Naive thymus-derived CD4-positive, alpha-beta T cell (primary cell): ENCODE measurements at regions not wholly inside any gene's neighbourhood (a gene's known extent, or its start where the extent isn't known, plus 50 kb on each side); places are given as distances from the start of the nearest gene placed in this dataset.

Experiments used
- ATAC-seq: fragments of 150-1000 bp; cut with Tn5 transposase; 2 replicates; pipeline ENCODE4 v1.10.0; 2021; ENCODE audit warnings: mild to moderate bottlenecking, moderate library complexity
- CTCF ChIA-PET: fragments of 350-600 bp; sonication (Branson Sonifier 250); formaldehyde crosslinking; loops from one replicate; lab custom pipeline; 2021; ENCODE audit warnings: antibody characterized with exemption; lab: Charles Lee
- POLR2A ChIA-PET: fragments of 350-600 bp; sonication (Branson Sonifier 250); formaldehyde crosslinking; loops from one replicate; lab custom pipeline; 2021; ENCODE audit warnings: antibody characterized with exemption, inconsistent platforms; lab: Charles Lee
- DNase-seq, 9 donors: peaks; one replicate each; pipeline versions ENCODE4 v3.0.0 to v3.0.0-alpha.2; 2020 to 2022; ENCODE audit warnings: mixed read lengths in 1 of 9
- H3K27ac ChIP-seq: one replicate; pipeline ENCODE4 v1.7.0; 2013; ENCODE audit warnings: mild to moderate bottlenecking, low read depth, low read length, moderate library complexity
- H3K27me3 ChIP-seq, 2 donors: one replicate each; pipeline ENCODE4 v1.7.0; 2013; ENCODE audit warnings: low read length in 2 of 2, mild to moderate bottlenecking in 2 of 2, moderate library complexity in 2 of 2; ENCODE audit not compliant: control insufficient read depth in 2 of 2, insufficient read depth in 2 of 2
- H3K36me3 ChIP-seq, 3 experiments: 1 replicate in 2 of 3; 2 replicates in 1 of 3; pipeline ENCODE4 v1.7.0; 2013; ENCODE audit warnings: low read length in 3 of 3, mild to moderate bottlenecking in 3 of 3, moderate library complexity in 1 of 3; ENCODE audit not compliant: insufficient read depth in 3 of 3, control insufficient read depth in 2 of 3
- H3K4me1 ChIP-seq, 2 donors: one replicate each; pipeline ENCODE4 v1.7.0; 2013; ENCODE audit warnings: low read length in 2 of 2, mild to moderate bottlenecking in 2 of 2, moderate library complexity in 1 of 2; ENCODE audit not compliant: control insufficient read depth in 2 of 2, insufficient read depth in 2 of 2
- H3K4me3 ChIP-seq: 2 replicates; pipeline ENCODE4 v1.7.0; 2013; ENCODE audit warnings: mild to moderate bottlenecking, low read length
- H3K9me3 ChIP-seq, 3 experiments: 1 replicate in 2 of 3; 2 replicates in 1 of 3; pipeline ENCODE4 v1.7.0; 2013; ENCODE audit warnings: low read length in 3 of 3; ENCODE audit not compliant: control insufficient read depth in 2 of 3
- H3K27ac Mint-ChIP-seq, 9 donors: one replicate each; pipeline ENCODE4 v1.8.0; 2020 to 2022; ENCODE audit warnings: mixed read lengths in 9 of 9, mild to moderate bottlenecking in 8 of 9, moderate library complexity in 5 of 9, inconsistent platforms in 2 of 9
- H3K27me3 Mint-ChIP-seq, 5 donors: one replicate each; pipeline ENCODE4 v1.8.0; 2021 to 2022; ENCODE audit warnings: mixed read lengths in 5 of 5, mild to moderate bottlenecking in 1 of 5
- H3K36me3 Mint-ChIP-seq, 5 donors: one replicate each; pipeline ENCODE4 v1.8.0; 2020 to 2022; ENCODE audit warnings: mixed read lengths in 5 of 5, mild to moderate bottlenecking in 3 of 5, inconsistent platforms in 1 of 5
- H3K4me1 Mint-ChIP-seq, 7 donors: one replicate each; pipeline ENCODE4 v1.8.0; 2020 to 2022; ENCODE audit warnings: mixed read lengths in 7 of 7, mild to moderate bottlenecking in 3 of 7, inconsistent platforms in 1 of 7
- H3K4me3 Mint-ChIP-seq, 10 donors: one replicate each; pipeline ENCODE4 v1.8.0; 2020 to 2022; ENCODE audit warnings: mild to moderate bottlenecking in 10 of 10, mixed read lengths in 10 of 10, moderate library complexity in 6 of 10, inconsistent platforms in 2 of 10
- H3K9me3 Mint-ChIP-seq, 11 donors: one replicate each; pipeline ENCODE4 v1.8.0; 2020 to 2022; ENCODE audit warnings: mixed read lengths in 11 of 11, mild to moderate bottlenecking in 4 of 11, inconsistent platforms in 1 of 11, moderate library complexity in 1 of 11
- intact Hi-C, 2 donors: fragments of 100-400 bp; cut with micrococcal nuclease; formaldehyde crosslinking; loops; one replicate each; pipeline ENCODE4 v1.15.1; 2023

GRCh38 chr3:95506174-95506573, 1308.2 kb upstream of the EPHA6 start:
- Mint-ChIP-seq H3K9me3 (peaks cover 0 to 5% (median 0%) of the 10 kb centered on the region in 11 donors), H3K27me3 (no peaks in the 10 kb centered on the region), H3K4me3 (no peak overlapping the region), H3K4me1 (no peaks in the 10 kb centered on the region), H3K36me3 (no peaks in the 10 kb centered on the region), H3K27ac (no peak overlapping the region)
- no peaks in the 10 kb centered on the region for H3K27me3 ChIP-seq
- no peaks in the 10 kb centered on the region for H3K9me3 ChIP-seq
- H3K4me1 ChIP-seq: no peaks in the 10 kb centered on the region
- intact Hi-C loops: no loop called here
- POLR2A ChIA-PET: no interaction called here
- no peak overlapping the region for H3K27ac ChIP-seq
- H3K36me3 ChIP-seq: no peaks in the 10 kb centered on the region
- DNase-seq (no peak), ATAC-seq (no peak)
- H3K4me3 ChIP-seq: no peak overlapping the region
- CTCF ChIA-PET: no interaction called here

- no peaks in the 10 kb centered on the region for H3K27me3 Mint-ChIP-seq
- POLR2A ChIA-PET: no interaction called here
- no peak overlapping the region for H3K27ac ChIP-seq
- no peaks in the 10 kb centered on the region for H3K9me3 ChIP-seq
- no peak overlapping the region for H3K4me3 Mint-ChIP-seq
- H3K36me3 ChIP-seq: no peaks in the 10 kb centered on the region
- no peak overlapping the region for H3K27ac Mint-ChIP-seq
- intact Hi-C loops: no loop called here
- H3K9me3 Mint-ChIP-seq: peaks cover 0 to 19% (median 0%) of the 10 kb centered on the region in 11 donors
- DNase-seq (no peak), ATAC-seq (no peak)
- H3K27me3 ChIP-seq: no peaks in the 10 kb centered on the region
- CTCF ChIA-PET: no interaction called here
- no peaks in the 10 kb centered on the region for H3K4me1 ChIP-seq
- no peaks in the 10 kb centered on the region for H3K36me3 Mint-ChIP-seq
- H3K4me1 Mint-ChIP-seq: no peaks in the 10 kb centered on the region
- no peak overlapping the region for H3K4me3 ChIP-seq
Observed at GRCh38 chr3:95508124-95508523, 1306.3 kb upstream of the EPHA6 start.

- no peak overlapping the region for H3K4me3 ChIP-seq
- intact Hi-C loops: no loop called here
- no peaks in the 10 kb centered on the region for H3K4me1 Mint-ChIP-seq
- ChIA-PET POLR2A (no interaction called here), CTCF (no interaction called here)
- H3K27ac Mint-ChIP-seq: no peak overlapping the region
- no peaks in the 10 kb centered on the region for H3K27me3 ChIP-seq
- H3K36me3 Mint-ChIP-seq: no peaks in the 10 kb centered on the region
- H3K36me3 ChIP-seq: no peaks in the 10 kb centered on the region
- no peaks in the 10 kb centered on the region for H3K4me1 ChIP-seq
- DNase-seq: no peak
- H3K9me3 ChIP-seq: no peaks in the 10 kb centered on the region
- no peak for ATAC-seq
- H3K27me3 Mint-ChIP-seq: no peaks in the 10 kb centered on the region
- no peak overlapping the region for H3K27ac ChIP-seq
- H3K9me3 Mint-ChIP-seq: peaks cover 0 to 18% (median 2%) of the 10 kb centered on the region in 11 donors
- H3K4me3 Mint-ChIP-seq: no peak overlapping the region
Observed at GRCh38 chr3:95511828-95512227, 1302.6 kb upstream of the EPHA6 start.

GRCh38 chr3:95514260-95514659, 1300.1 kb upstream of the EPHA6 start:
- no peak overlapping the region for H3K4me3 Mint-ChIP-seq
- ChIA-PET POLR2A (no interaction called here), CTCF (no interaction called here)
- Histone ChIP-seq H3K4me3 (no peak overlapping the region), H3K4me1 (no peaks in the 10 kb centered on the region), H3K27me3 (no peaks in the 10 kb centered on the region), H3K36me3 (no peaks in the 10 kb centered on the region), H3K9me3 (no peaks in the 10 kb centered on the region), H3K27ac (no peak overlapping the region)
- H3K36me3 Mint-ChIP-seq: no peaks in the 10 kb centered on the region
- H3K4me1 Mint-ChIP-seq: no peaks in the 10 kb centered on the region
- peaks cover 0 to 16% (median 2%) of the 10 kb centered on the region in 11 donors for H3K9me3 Mint-ChIP-seq
- H3K27me3 Mint-ChIP-seq: no peaks in the 10 kb centered on the region
- ATAC-seq: no peak
- no peak for DNase-seq
- H3K27ac Mint-ChIP-seq: no peak overlapping the region
- intact Hi-C loops: no loop called here

GRCh38 chr3:95521396-95521795, 1293.0 kb upstream of the EPHA6 start:
- no peaks in the 10 kb centered on the region for H3K4me1 Mint-ChIP-seq
- Histone ChIP-seq H3K4me3 (no peak overlapping the region), H3K4me1 (no peaks in the 10 kb centered on the region), H3K27me3 (no peaks in the 10 kb centered on the region), H3K36me3 (no peaks in the 10 kb centered on the region), H3K27ac (no peak overlapping the region), H3K9me3 (no peaks in the 10 kb centered on the region)
- H3K36me3 Mint-ChIP-seq: no peaks in the 10 kb centered on the region
- ChIA-PET CTCF (no interaction called here), POLR2A (no interaction called here)
- H3K9me3 Mint-ChIP-seq: no peaks in the 10 kb centered on the region
- DNase-seq (no peak), ATAC-seq (no peak)
- no peak overlapping the region for H3K4me3 Mint-ChIP-seq
- intact Hi-C loops: no loop called here
- no peak overlapping the region for H3K27ac Mint-ChIP-seq
- H3K27me3 Mint-ChIP-seq: no peaks in the 10 kb centered on the region

GRCh38 chr3:95522449-95522848, 1291.9 kb upstream of the EPHA6 start:
- H3K36me3 Mint-ChIP-seq: no peaks in the 10 kb centered on the region
- no peaks in the 10 kb centered on the region for H3K9me3 ChIP-seq
- intact Hi-C loops: no loop called here
- H3K27ac Mint-ChIP-seq: no peak overlapping the region
- no peak for DNase-seq
- CTCF ChIA-PET: no interaction called here
- H3K4me1 ChIP-seq: no peaks in the 10 kb centered on the region
- no peaks in the 10 kb centered on the region for H3K4me1 Mint-ChIP-seq
- H3K4me3 ChIP-seq: no peak overlapping the region
- no peak overlapping the region for H3K27ac ChIP-seq
- H3K9me3 Mint-ChIP-seq: peaks cover 0 to 5% (median 0%) of the 10 kb centered on the region in 11 donors
- H3K4me3 Mint-ChIP-seq: no peak overlapping the region
- POLR2A ChIA-PET: no interaction called here
- H3K36me3 ChIP-seq: no peaks in the 10 kb centered on the region
- no peaks in the 10 kb centered on the region for H3K27me3 ChIP-seq
- H3K27me3 Mint-ChIP-seq: no peaks in the 10 kb centered on the region
- no peak for ATAC-seq

- ChIA-PET CTCF (no interaction called here), POLR2A (no interaction called here)
- Histone ChIP-seq H3K4me1 (no peaks in the 10 kb centered on the region), H3K36me3 (no peaks in the 10 kb centered on the region), H3K27me3 (no peaks in the 10 kb centered on the region), H3K27ac (no peak overlapping the region), H3K4me3 (no peak overlapping the region), H3K9me3 (no peaks in the 10 kb centered on the region)
- H3K36me3 Mint-ChIP-seq: no peaks in the 10 kb centered on the region
- ATAC-seq (no peak), DNase-seq (no peak)
- H3K27me3 Mint-ChIP-seq: no peaks in the 10 kb centered on the region
- no peak overlapping the region for H3K27ac Mint-ChIP-seq
- intact Hi-C loops: no loop called here
- H3K9me3 Mint-ChIP-seq: peaks cover 0 to 8% (median 2%) of the 10 kb centered on the region in 11 donors
- no peaks in the 10 kb centered on the region for H3K4me1 Mint-ChIP-seq
- no peak overlapping the region for H3K4me3 Mint-ChIP-seq
Observed at GRCh38 chr3:95539950-95540483, 1274.4 kb upstream of the EPHA6 start.
